PC-3 (cell line): ENCODE measurements at regions not wholly inside any gene's neighbourhood (a gene's known extent, or its start where the extent isn't known, plus 50 kb on each side); places are given as distances from the start of the nearest gene placed in this dataset.
A peak's percentile ranks its signal among the peaks of the same experiment; 100 is the strongest.

Source experiments
- ATAC-seq: fragments of 200-7000 bp; cut with Tn5 transposase; 2 replicates; pipeline ENCODE4 v1.9.1; 2020; ENCODE audit warnings: mild to moderate bottlenecking, moderate library complexity
- BruUV-seq: library from RNA; stranded (reverse); fragments of 400-500 nt; replicated peaks from 2 replicates; lab custom pipeline; 2021; lab: Mats Ljungman, UMichigan
- CTCF ChIA-PET: fragments of 300-600 bp; sonication (Branson Sonifier 250); formaldehyde crosslinking; loops from one replicate; lab custom pipeline; 2022; ENCODE audit warnings: antibody characterized with exemption; lab: Charles Lee
- POLR2A ChIA-PET: fragments of 300-600 bp; sonication (Branson Sonifier 250); formaldehyde crosslinking; loops from one replicate; lab custom pipeline; 2022; ENCODE audit warnings: antibody characterized with exemption; ENCODE audit not compliant: unreplicated experiment; lab: Charles Lee
- DNase-seq: peaks from one replicate; pipeline ENCODE4 v3.0.0-alpha.2; 2015
- H2AFZ ChIP-seq: fragments of 300-600 bp; sonication (generic); 2 replicates; pipeline ENCODE4 v1.6.0; 2016; ENCODE audit warnings: antibody characterized with exemption, low read length
- H3F3A ChIP-seq: fragments of 300-600 bp; sonication (generic); one replicate; pipeline ENCODE4 v1.6.0; 2017; ENCODE audit warnings: antibody characterized with exemption, low read length, control low read depth, mild to moderate bottlenecking; ENCODE audit not compliant: unreplicated experiment
- H3K27ac ChIP-seq: fragments of 300-600 bp; sonication (generic); 2 replicates; pipeline ENCODE4 v1.5.1; 2016; ENCODE audit warnings: mild to moderate bottlenecking, low read length
- H3K27me3 ChIP-seq: fragments of 300-600 bp; sonication (generic); 2 replicates; pipeline ENCODE4 v1.6.1; 2016; ENCODE audit warnings: low read length, mixed read lengths
- H3K36me3 ChIP-seq: fragments of 300-600 bp; sonication (generic); 2 replicates; pipeline ENCODE4 v1.6.1; 2016; ENCODE audit warnings: low read depth, mixed run types, low read length, mixed read lengths
- H3K4me1 ChIP-seq: fragments of 300-600 bp; sonication (generic); 2 replicates; pipeline ENCODE4 v1.5.1; 2016; ENCODE audit warnings: low read length; ENCODE audit not compliant: insufficient read depth
- H3K4me2 ChIP-seq: fragments of 300-600 bp; sonication (generic); 2 replicates; pipeline ENCODE4 v1.6.0; 2016; ENCODE audit warnings: low read length
- H3K4me3 ChIP-seq: fragments of 300-600 bp; sonication (generic); 2 replicates; pipeline ENCODE4 v1.5.1; 2016; ENCODE audit warnings: mild to moderate bottlenecking, low read length, mixed read lengths
- H3K79me2 ChIP-seq: fragments of 300-600 bp; sonication (generic); 2 replicates; pipeline ENCODE4 v1.6.1; 2017; ENCODE audit warnings: low read length, mixed read lengths
- H3K9ac ChIP-seq: fragments of 300-600 bp; sonication (generic); 2 replicates; pipeline ENCODE4 v1.6.0; 2016; ENCODE audit warnings: mild to moderate bottlenecking, low read length
- H3K9me2 ChIP-seq: fragments of 300-600 bp; sonication (generic); replicated peaks from 2 replicates; pipeline ENCODE4 v1.6.1; 2016; ENCODE audit warnings: mixed run types, low read length, mixed read lengths
- H3K9me3 ChIP-seq: fragments of 300-600 bp; sonication (generic); 2 replicates; pipeline ENCODE4 v1.6.1; 2016; ENCODE audit warnings: low read length, mixed read lengths
- H4K20me1 ChIP-seq: fragments of 300-600 bp; sonication (generic); 2 replicates; pipeline ENCODE4 v1.6.1; 2016; ENCODE audit warnings: low read length, mixed read lengths
- EZH2 ChIP-seq: fragments of 300-600 bp; sonication (generic); IDR thresholded peaks from one replicate; pipeline ENCODE4 v1.6.1; 2017; ENCODE audit warnings: antibody characterized with exemption, mild to moderate bottlenecking, low read length; ENCODE audit not compliant: unreplicated experiment
- EZH2phosphoT487 ChIP-seq: fragments of 300-600 bp; sonication (generic); IDR thresholded peaks from 2 replicates; pipeline ENCODE4 v1.6.1; 2018; ENCODE audit warnings: mild to moderate bottlenecking, antibody characterized with exemption, low read length, borderline replicate concordance
- intact Hi-C: fragments of 100-400 bp; cut with micrococcal nuclease; formaldehyde crosslinking; loops from 2 replicates; pipeline ENCODE4 v1.9.0; 2023
- TF ChIP-seq, protein P1 (sequence below): fragments of 300-600 bp; sonication (generic); conservative IDR thresholded peaks from 2 replicates; pipeline ENCODE4 v1.5.1; 2017; ENCODE audit warnings: antibody characterized with exemption, low read depth, mild to moderate bottlenecking, low read length

DNA sequence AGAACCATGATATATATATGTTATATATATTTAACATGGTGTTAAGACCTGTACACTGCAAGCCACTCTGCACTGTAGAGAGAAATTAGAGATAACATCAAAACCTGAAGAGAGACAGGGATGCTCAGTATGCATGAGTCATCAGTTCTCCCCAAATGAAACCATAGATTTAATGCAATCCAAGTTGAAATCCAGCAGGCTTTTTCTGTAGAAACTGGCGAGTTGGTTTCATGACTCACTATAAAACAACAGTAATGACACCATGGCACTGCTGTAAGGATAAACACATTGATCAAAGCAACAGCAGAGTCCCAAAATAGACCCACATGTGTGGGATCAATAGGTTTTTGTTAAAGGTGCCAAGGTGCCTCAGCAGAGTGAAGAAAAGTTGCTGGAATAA lies 65.8 kb downstream of the RTP5 start:
- Histone ChIP-seq H3K27ac (no peak overlapping the region), H4K20me1 (no peaks in the 10 kb centered on the region), H2AFZ (no peak overlapping the region), H3K9me3 (0 out of 2 replicates have a peak, but pooled peaks cover 4% of the 10 kb centered on the region), H3K9me2 (no peaks in the 10 kb centered on the region), H3K9ac (no peak overlapping the region), H3K4me1 (peaks cover 5% of the 10 kb centered on the region; the same call in 1 of the 2 replicates), H3K79me2 (no peaks in the 10 kb centered on the region), H3K36me3 (no peaks in the 10 kb centered on the region), H3K4me3 (no peak overlapping the region), H3K27me3 (no peaks in the 10 kb centered on the region), H3K4me2 (no peak overlapping the region), H3F3A (no peaks in the 10 kb centered on the region)
- POLR2A ChIA-PET = no interaction called here
- DNase-seq (peak; percentile 69), ATAC-seq (peak; percentile 67)
- no TSS peak for BruUV-seq
- CTCF ChIA-PET = no interaction called here
- TF ChIP-seq EZH2phosphoT487 = no peak
- TF ChIP-seq, protein P1, sequence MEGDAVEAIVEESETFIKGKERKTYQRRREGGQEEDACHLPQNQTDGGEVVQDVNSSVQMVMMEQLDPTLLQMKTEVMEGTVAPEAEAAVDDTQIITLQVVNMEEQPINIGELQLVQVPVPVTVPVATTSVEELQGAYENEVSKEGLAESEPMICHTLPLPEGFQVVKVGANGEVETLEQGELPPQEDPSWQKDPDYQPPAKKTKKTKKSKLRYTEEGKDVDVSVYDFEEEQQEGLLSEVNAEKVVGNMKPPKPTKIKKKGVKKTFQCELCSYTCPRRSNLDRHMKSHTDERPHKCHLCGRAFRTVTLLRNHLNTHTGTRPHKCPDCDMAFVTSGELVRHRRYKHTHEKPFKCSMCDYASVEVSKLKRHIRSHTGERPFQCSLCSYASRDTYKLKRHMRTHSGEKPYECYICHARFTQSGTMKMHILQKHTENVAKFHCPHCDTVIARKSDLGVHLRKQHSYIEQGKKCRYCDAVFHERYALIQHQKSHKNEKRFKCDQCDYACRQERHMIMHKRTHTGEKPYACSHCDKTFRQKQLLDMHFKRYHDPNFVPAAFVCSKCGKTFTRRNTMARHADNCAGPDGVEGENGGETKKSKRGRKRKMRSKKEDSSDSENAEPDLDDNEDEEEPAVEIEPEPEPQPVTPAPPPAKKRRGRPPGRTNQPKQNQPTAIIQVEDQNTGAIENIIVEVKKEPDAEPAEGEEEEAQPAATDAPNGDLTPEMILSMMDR = no peak
- intact Hi-C loops = no loop called here

DNA sequence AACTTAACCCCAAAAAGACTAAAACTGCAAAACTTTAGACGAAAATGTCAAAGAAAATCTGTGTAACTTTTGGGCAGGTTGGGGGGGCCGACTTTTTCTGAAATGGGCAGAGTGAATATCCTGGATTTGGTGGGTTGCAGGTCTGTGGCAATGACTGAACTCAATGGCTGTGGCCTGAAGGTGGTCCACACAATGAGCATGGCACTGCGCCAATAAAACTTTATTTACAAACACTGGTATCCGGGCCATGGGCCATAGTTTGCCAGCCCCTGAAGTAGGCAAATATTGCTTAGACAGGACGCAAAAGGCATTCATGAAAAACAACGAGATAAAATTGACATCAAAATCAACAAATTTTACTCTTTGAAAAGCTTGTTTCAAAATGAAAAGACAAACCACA lies 66.2 kb downstream of the RTP5 start:
- no peaks in the 10 kb centered on the region for H4K20me1 ChIP-seq
- ChIA-PET CTCF (no interaction called here), POLR2A (no interaction called here)
- TF ChIP-seq EZH2phosphoT487 (no peak), EZH2 (no peak)
- TF ChIP-seq, protein P1 = no peak
- peaks cover 5% of the 10 kb centered on the region; the same call in 1 of the 2 replicates for H3K4me1 ChIP-seq
- no peaks in the 10 kb centered on the region for H3K79me2 ChIP-seq
- H2AFZ ChIP-seq = no peak overlapping the region
- H3K4me2 ChIP-seq = no peak overlapping the region
- ATAC-seq (no peak), DNase-seq (no peak)
- BruUV-seq = no TSS peak
- H3F3A ChIP-seq = no peaks in the 10 kb centered on the region
- no peak overlapping the region for H3K4me3 ChIP-seq
- no peak overlapping the region for H3K27ac ChIP-seq
- H3K27me3 ChIP-seq = no peaks in the 10 kb centered on the region
- no peaks in the 10 kb centered on the region for H3K36me3 ChIP-seq
- H3K9me2 ChIP-seq = no peaks in the 10 kb centered on the region
- H3K9me3 ChIP-seq = 0 out of 2 replicates have a peak, but pooled peaks cover 6% of the 10 kb centered on the region
- no peak overlapping the region for H3K9ac ChIP-seq
- intact Hi-C loops = no loop called here

DNA sequence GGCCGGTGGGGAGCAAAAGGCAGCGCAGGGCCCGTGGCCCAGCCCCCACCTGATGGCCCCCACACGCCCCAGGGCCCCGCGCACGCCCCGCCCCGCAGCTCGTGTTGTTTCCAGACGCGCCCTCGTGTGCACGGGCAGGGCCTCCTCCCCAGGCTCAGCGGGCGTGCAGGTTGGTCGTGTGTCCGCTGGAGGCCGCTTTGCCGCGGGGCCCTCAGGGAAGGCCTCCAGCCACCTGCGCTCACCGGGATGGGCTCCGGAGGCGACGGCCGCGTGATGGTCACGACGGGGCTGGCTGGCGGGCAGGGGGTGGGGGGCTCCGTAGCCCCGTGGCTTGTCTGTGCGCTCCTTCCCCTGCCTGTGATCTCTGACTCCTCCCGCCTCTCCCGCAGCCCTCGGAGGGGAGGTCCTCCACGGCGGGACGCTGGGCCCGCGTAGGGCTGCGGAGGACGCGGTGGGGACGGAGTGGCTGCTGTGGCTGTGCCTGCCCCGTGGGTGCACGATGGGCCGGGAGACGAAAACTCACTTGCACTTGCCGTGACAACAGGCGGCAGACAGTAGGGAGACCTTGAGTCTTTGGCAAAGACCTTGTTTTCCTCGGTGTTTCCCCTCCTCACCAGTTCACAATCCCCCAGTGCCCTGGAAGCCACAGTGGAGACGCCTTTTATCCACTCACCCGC lies 67.1 kb downstream of the RTP5 start:
- intact Hi-C loops = no loop called here
- Histone ChIP-seq H3K27me3 (no peaks in the 10 kb centered on the region), H3K36me3 (no peaks in the 10 kb centered on the region), H3K4me1 (peaks cover 5% of the 10 kb centered on the region; the same call in 1 of the 2 replicates), H3K9ac (no peak overlapping the region), H3K4me2 (no peak overlapping the region), H3K79me2 (no peaks in the 10 kb centered on the region), H3K9me2 (no peaks in the 10 kb centered on the region), H3F3A (no peaks in the 10 kb centered on the region), H3K9me3 (0 out of 2 replicates have a peak, but pooled peaks cover 6% of the 10 kb centered on the region), H2AFZ (no peak overlapping the region), H4K20me1 (no peaks in the 10 kb centered on the region), H3K27ac (no peak overlapping the region), H3K4me3 (no peak overlapping the region)
- CTCF ChIA-PET = no interaction called here
- TF ChIP-seq, protein P1 = no peak
- no peak for TF ChIP-seq EZH2phosphoT487
- TF ChIP-seq EZH2 = no peak
- no peak for DNase-seq
- no TSS peak for BruUV-seq
- POLR2A ChIA-PET = no interaction called here
- ATAC-seq = no peak
